DND-41 (cell line): ENCODE measurements at regions not wholly inside any gene's neighbourhood (a gene's known extent, or its start where the extent isn't known, plus 50 kb on each side); places are given as distances from the start of the nearest gene placed in this dataset.

Experiments
- EZH2 ChIP-seq: IDR thresholded peaks from 3 replicates; pipeline ENCODE4 v1.6.1; 2012; ENCODE audit warnings: borderline replicate concordance, low read depth, mild to moderate bottlenecking, moderate library complexity, low read length, inconsistent platforms; ENCODE audit not compliant: severe bottlenecking
- TF ChIP-seq, protein P1 (sequence below): IDR thresholded peaks from 2 replicates; pipeline ENCODE4 v1.5.1; 2012; ENCODE audit warnings: borderline replicate concordance, low read length, moderate library complexity, mild to moderate bottlenecking; ENCODE audit not compliant: poor library complexity, severe bottlenecking; ENCODE audit errors: extremely low read depth

DNA sequence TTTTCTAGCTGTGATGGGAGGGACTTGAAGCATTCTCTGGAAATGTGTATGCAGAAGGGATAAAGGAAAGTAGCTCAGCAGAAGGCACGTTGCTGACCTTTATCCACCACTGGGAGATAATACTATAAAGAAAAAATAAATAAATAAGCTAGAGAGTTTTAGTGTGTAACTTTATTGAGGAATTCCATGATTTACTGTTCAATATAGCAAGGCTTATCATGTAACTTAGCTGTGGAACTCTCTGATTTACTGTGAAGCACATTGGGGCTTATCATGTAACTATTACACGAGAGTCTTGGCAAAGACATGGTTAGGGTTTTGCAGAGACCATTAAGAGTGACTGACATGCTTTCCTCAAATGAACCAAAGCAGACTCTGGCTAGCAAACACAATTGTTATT lies 316.1 kb upstream of the SNX7 start:
- TF ChIP-seq, protein P1, sequence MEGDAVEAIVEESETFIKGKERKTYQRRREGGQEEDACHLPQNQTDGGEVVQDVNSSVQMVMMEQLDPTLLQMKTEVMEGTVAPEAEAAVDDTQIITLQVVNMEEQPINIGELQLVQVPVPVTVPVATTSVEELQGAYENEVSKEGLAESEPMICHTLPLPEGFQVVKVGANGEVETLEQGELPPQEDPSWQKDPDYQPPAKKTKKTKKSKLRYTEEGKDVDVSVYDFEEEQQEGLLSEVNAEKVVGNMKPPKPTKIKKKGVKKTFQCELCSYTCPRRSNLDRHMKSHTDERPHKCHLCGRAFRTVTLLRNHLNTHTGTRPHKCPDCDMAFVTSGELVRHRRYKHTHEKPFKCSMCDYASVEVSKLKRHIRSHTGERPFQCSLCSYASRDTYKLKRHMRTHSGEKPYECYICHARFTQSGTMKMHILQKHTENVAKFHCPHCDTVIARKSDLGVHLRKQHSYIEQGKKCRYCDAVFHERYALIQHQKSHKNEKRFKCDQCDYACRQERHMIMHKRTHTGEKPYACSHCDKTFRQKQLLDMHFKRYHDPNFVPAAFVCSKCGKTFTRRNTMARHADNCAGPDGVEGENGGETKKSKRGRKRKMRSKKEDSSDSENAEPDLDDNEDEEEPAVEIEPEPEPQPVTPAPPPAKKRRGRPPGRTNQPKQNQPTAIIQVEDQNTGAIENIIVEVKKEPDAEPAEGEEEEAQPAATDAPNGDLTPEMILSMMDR: no peak
- TF ChIP-seq EZH2: no peak
